HL-60 (cell line): ENCODE measurements at regions not wholly inside any gene's neighbourhood (a gene's known extent, or its start where the extent isn't known, plus 50 kb on each side); places are given as distances from the start of the nearest gene placed in this dataset.

ENCODE experiments used
- DNase-seq, 2 experiments: peaks; one replicate each; pipeline ENCODE4 v3.0.0-alpha.2; 2010 to 2020; ENCODE audit warnings: low read depth in 1 of 2, low spot score in 1 of 2
- H3K27ac ChIP-seq: fragments of 250-450 bp; sonication (Bioruptor Pico); replicated peaks from 2 replicates; pipeline ENCODE4 v1.5.1; 2020; ENCODE audit warnings: mild to moderate bottlenecking, moderate library complexity
- H3K27me3 ChIP-seq: fragments of 250-450 bp; sonication (Bioruptor Pico); 2 replicates; pipeline ENCODE4 v1.5.1; 2021; ENCODE audit warnings: mild to moderate bottlenecking, moderate library complexity; ENCODE audit not compliant: insufficient read depth, poor library complexity, severe bottlenecking
- H3K4me3 ChIP-seq: replicated peaks from 2 replicates; pipeline ENCODE4 v1.5.1; 2011; ENCODE audit warnings: mild to moderate bottlenecking, control low read depth, low read length; ENCODE audit not compliant: insufficient read depth
- CTCF ChIP-seq: IDR thresholded peaks from one replicate; pipeline ENCODE4 v1.5.1; 2011; ENCODE audit warnings: low read length, control low read depth, inconsistent platforms; ENCODE audit not compliant: insufficient read depth
- GABPA ChIP-seq: IDR thresholded peaks from 2 replicates; pipeline ENCODE4 v1.6.1; 2012; ENCODE audit warnings: low read depth
- POLR2AphosphoS5 ChIP-seq: IDR thresholded peaks from 2 replicates; pipeline ENCODE4 v1.6.1; 2012; ENCODE audit warnings: low read depth
- SPI1 ChIP-seq: IDR thresholded peaks from 2 replicates; pipeline ENCODE4 v1.6.1; 2012; ENCODE audit warnings: low read depth, mild to moderate bottlenecking, borderline replicate concordance
- TF ChIP-seq, protein P1 (sequence below): IDR thresholded peaks from 2 replicates; pipeline ENCODE4 v1.6.1; 2012; ENCODE audit warnings: low read depth; ENCODE audit not compliant: insufficient replicate concordance

- Histone ChIP-seq H3K27me3 (no peaks in the 10 kb centered on the region), H3K27ac (no peak overlapping the region), H3K4me3 (no peak overlapping the region)
- DNase-seq, result no peak
- TF ChIP-seq, protein P1, sequence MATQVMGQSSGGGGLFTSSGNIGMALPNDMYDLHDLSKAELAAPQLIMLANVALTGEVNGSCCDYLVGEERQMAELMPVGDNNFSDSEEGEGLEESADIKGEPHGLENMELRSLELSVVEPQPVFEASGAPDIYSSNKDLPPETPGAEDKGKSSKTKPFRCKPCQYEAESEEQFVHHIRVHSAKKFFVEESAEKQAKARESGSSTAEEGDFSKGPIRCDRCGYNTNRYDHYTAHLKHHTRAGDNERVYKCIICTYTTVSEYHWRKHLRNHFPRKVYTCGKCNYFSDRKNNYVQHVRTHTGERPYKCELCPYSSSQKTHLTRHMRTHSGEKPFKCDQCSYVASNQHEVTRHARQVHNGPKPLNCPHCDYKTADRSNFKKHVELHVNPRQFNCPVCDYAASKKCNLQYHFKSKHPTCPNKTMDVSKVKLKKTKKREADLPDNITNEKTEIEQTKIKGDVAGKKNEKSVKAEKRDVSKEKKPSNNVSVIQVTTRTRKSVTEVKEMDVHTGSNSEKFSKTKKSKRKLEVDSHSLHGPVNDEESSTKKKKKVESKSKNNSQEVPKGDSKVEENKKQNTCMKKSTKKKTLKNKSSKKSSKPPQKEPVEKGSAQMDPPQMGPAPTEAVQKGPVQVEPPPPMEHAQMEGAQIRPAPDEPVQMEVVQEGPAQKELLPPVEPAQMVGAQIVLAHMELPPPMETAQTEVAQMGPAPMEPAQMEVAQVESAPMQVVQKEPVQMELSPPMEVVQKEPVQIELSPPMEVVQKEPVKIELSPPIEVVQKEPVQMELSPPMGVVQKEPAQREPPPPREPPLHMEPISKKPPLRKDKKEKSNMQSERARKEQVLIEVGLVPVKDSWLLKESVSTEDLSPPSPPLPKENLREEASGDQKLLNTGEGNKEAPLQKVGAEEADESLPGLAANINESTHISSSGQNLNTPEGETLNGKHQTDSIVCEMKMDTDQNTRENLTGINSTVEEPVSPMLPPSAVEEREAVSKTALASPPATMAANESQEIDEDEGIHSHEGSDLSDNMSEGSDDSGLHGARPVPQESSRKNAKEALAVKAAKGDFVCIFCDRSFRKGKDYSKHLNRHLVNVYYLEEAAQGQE, result no peak
- TF ChIP-seq GABPA (no peak), SPI1 (no peak), CTCF (no peak)
Observed at GRCh38 chr5:126274763-126275125, 148.5 kb upstream of the GRAMD2B start.

DNA sequence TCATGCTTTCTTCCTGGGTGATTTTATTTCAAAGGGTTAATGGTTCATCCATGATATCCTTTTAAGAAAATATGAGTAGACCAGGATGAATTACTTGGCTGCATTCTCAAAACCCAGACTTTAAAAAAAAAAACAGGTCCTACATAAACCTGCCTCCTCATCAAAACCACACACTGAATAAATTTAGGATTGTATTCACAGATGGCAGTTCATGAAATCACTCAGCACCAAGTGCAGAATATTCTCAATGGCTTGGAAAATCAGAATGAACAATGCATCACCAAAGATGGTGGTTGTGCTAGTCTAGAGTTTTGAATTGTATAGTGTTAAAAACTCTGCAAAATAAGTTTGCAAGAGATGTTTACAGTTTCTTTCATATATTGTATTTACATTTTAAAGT is 145.4 kb upstream of the GRAMD2B start:
- no peak for DNase-seq
- H3K4me3 ChIP-seq, result no peak overlapping the region
- TF ChIP-seq GABPA (no peak), POLR2AphosphoS5 (no peak), SPI1 (no peak), CTCF (no peak)
- TF ChIP-seq, protein P1, result no peak
- H3K27me3 ChIP-seq, result no peaks in the 10 kb centered on the region
- no peak overlapping the region for H3K27ac ChIP-seq

DNA sequence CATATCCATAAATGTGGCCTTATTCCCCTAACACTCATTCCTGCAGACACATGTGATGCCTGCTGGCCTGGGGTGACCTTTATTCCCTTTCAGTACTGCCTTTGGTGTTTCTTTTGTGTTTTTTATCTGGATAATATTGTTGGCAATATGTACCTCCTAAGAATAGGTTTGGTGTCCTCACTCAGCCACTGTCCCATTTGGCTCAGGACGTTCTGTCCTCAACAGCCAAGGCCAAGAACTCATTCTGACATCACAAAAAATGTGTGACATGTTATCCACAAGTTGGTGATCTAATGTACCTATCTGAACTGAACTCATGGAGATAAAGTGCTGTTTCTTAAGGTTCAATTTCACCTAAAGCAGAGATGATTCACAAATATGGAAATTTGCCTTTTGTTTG is 142.9 kb upstream of the GRAMD2B start:
- Histone ChIP-seq H3K4me3 (no peak overlapping the region), H3K27me3 (no peaks in the 10 kb centered on the region), H3K27ac (no peak overlapping the region)
- TF ChIP-seq SPI1 (no peak), GABPA (no peak), POLR2AphosphoS5 (no peak), CTCF (no peak)
- TF ChIP-seq, protein P1, result no peak
- no peak for DNase-seq
